Activated CD8-positive, alpha-beta memory T cell treated with anti-CD3 and anti-CD28 coated beads for 1 hour (primary cell): ENCODE measurements at regions not wholly inside any gene's neighbourhood (a gene's known extent, or its start where the extent isn't known, plus 50 kb on each side); places are given as distances from the start of the nearest gene placed in this dataset.

Source experiments
- DNase-seq, 2 donors: peaks; one replicate each; pipeline ENCODE4 v3.0.0-alpha.2; 2020; ENCODE audit warnings: low read depth in 1 of 2; ENCODE audit errors: extremely low read depth in 1 of 2

DNA sequence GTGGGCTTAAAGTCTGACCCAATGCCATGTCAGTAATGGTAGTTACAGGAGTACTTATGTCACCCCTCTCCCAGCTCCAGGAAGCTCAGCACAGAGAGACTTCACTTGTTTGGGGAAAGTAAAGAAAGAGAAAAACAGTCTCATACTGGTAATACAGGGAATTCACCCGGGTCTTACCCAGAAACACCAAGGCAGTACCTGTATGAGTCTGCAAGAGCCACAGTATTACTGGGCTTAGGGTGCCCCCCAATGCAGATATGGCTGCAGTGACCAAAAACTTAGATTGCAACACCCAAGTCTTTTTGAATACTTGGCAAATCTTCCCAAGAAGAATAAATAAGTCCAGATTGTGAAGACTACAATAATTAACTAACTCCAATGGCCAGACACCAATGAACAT, 622.1 kb downstream of the IGSF11 start:
- DNase-seq, result no peak

DNA sequence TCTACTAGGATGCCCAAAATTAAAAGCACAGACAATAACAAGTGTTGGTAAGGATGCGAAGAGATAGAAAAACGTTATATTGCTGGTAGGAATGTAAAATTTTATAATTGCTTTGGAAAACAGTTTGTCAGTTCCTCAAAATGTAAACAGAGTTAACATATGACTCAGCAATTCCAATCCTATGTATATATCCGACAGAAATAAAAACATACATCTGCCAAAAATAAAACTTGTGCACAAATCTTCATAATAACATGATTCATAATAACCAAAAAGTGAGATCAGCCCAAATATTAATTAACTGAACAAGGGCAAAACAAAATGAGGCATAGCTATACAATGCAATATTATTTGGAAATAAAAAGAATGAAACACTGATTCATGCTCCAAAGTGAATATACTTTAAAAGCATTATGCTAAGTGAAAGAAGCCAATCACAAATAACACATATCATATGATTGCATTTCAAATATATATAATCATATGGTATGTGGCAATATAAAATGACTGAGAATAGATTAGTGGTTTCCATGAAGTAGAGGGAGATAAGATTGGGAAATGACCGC, 609.3 kb downstream of the IGSF11 start:
- no peak for DNase-seq

DNA sequence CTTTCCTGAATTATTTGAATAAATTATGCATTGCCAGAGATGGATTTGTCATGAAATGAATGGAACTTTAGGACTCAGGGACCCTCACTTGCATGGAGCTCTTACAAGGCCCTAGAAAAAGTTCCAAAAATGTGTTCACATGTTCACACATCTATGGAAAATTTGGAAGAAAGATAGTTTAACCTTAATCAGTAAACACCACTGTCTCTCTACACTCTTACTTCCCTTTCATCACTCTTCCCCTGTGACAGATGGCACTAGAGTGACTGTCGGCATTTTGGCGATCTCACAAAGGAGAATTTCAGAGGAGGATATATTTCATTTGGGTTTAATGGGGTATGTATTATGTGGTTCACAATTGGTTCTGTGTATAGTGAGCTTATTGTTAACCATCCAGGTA, 600.8 kb downstream of the IGSF11 start:
- no peak for DNase-seq

DNA sequence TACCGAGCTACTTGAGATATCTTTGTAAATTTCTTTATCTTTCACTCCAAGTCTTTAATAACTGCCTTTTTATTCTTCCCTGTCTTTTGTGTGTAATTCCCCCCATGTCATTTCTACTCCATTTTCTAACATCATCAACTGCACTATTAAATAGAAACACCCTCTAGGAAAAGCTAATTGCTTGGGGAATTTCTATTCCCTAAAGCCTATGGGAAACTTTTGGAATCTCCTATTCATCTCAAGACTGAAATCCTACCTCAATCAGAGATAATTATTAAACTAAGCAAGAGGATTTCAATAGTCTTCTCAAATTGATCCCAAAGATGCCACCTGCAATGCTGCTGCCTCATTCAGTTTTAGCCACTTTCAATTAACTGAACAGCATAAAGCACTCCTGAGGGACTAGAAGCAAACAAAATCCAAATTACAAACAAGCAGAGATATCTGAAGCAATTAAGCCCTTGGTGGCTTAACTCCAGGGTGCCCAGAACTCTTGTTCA, 598.7 kb downstream of the IGSF11 start:
- DNase-seq, result no peak

DNA sequence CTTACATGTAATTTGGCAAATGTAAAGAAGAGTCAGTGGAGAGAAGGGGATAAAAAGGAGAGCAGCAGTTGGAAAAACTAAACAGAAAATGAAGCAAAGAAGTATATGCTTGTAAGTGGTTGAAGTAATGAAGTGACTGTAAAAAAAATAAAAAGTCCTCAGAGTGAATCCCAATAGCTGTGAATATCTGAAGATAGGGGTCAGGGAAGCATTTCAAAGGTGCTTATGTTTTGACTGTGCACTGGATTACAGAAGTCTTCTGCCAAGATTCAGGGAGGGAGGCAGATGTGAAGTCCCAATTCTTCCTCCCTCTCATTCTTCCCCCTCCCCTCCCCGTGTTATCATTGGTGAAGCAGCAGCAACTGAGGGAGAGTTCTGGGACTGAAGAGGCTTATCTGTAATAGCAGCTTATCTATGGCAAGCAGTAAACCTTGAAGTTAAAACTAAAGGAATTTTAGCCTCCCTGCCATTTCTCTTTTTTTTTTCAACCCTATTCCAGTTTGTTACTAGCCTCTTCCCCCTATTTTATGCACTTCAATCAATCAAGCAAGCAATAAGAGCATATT, 597.9 kb downstream of the IGSF11 start:
- DNase-seq, result no peak

DNA sequence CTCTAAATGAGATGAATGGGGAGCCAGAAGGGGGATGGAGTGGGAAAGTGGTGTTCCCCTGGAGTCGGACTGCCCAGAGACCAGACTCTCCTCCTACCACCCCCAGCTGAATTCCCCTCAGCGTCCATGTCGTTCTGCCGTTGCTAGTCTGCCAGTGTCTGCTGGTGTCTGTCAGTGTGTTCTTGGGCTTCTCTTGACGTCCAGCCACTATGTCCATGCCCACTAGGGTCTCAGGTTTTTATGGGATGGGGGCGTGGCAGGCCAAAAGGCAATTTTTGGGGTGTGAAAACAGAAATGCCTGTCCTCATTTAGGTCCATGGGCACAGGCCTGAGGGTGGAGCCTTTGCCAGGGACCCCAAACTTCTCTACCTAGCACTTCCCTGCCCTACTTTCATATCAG, 589.6 kb downstream of the IGSF11 start:
- no peak for DNase-seq

DNA sequence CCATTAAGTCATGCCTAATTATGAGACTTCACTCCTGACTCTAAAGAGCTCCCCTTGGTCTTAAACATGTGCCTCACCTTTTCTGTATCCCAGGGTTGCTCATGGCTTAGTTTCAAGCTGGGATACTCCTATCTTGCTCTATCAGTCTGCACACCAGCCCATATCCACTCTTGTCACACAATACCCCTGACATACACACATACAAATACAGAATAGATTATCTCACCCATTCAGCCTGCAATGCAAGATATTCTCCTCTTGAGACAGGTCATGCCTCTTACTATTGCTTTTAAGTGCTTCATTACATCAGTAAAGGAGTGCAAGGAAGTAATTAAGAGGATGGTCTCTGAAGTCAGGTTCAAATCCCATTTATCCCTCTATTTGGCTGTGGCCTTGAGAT, 587.3 kb downstream of the IGSF11 start:
- DNase-seq, result no peak

DNA sequence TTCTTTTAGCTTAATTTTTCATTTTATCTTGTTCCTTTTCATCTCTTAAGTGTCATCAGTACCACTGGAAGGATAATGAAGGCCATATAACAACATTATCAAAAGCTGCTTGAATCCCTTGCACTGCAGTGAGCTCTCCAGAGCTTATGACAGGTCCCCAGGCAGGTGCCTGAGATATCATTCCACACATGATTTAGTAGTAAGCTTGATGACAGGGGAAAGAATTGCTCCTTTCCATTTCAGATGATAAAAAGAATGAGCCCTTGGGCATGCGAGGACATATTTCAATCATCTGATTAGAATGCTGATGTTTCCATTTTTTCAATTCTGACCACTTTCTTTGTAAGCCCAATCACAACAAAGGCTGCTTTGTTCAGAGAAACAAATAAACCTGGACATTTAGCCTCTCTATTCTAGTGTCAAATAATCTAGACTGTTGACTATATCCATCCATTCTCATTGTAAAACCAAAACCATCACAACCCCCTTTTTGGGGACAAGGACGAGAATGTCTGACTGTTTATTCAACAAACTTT, 567.8 kb downstream of the IGSF11 start:
- no peak for DNase-seq

DNA sequence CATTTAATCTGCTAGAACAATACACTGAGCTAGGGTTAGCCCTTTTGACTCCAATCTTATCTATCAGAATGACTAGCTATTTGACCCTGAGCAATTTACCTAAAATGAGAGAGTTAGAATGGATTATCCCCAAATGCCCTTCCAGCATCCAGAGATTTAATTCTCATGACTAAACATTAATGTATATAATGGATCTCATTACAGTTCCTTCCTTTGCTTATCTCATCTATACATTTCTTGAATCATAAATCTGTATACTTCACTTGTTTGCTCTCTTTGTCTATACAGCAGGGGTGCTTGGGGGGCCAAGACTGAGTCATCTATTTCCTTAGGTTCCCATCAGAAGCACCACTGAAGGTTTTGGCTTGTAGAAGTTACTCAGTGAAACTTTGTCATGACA, 565.8 kb downstream of the IGSF11 start:
- no peak for DNase-seq

DNA sequence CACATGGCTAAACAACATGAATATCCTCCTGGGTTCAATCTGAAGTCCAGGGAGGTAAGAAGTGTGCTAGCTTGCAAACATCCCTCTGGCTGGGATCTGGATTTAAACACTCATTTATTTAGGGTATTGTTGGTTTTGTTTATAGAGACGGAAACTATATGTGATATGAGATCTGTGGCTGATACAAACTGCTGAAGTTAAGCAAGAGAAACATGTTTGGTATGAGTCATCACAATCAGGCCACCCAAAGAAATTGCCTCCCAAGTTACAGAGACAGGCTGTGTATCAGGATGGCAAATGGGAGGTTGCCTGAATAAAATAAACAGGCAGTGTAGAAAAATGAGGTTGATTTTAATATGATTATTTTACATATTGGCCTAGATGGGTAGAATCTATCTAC, 562.1 kb downstream of the IGSF11 start:
- DNase-seq, result no peak

DNA sequence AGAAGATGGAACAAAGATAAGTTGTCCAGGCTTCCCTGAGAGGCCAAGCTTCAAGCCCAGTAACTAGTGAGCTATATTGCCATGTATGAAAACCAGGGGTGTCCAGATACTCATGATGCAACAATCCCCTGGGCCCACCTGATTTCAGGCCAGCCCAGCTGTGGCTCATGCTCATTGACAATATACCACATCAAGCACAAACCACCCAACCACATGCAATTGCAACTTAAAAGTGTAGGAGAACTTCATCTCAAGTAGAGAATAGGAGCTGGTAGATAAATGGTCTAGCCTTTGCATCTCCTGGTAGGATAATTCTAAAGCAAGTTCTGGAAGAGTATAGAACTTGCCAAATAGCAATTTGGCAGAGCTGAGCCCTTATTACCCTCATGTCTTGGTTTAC, 561.3 kb downstream of the IGSF11 start:
- DNase-seq, result no peak

DNA sequence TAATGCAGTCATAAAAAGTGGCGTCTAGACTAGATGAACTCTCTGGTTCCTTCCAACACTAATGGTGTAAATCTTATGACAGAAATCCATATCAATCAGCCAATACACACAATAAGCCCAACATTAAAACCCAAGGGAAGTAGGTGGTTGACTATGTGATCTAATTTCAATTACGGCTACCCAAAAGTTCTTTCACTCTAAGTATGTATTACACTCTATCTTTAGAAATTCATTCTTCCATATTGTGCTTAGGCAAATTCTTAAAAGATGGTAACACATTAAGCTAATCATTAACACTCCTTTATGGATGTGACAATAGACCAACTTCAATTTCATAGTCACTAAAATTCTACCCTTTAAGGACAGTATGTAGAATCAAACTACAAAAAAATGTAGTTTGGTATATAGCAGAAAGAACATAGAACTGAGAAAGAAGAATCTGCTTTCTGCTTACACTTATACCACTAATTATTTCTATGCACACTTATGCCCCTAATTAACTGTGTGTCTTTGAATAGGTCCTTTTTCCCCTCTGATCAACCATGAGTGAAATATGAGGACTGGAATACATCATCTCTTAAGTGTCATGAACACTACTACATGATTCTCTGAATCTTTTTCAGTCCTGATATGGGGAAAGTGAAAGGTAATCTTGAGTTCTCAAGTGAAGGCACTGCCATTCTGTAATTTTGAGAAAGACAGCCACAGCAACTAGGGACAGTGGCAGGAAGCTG, 557.6 kb downstream of the IGSF11 start:
- DNase-seq, result no peak

DNA sequence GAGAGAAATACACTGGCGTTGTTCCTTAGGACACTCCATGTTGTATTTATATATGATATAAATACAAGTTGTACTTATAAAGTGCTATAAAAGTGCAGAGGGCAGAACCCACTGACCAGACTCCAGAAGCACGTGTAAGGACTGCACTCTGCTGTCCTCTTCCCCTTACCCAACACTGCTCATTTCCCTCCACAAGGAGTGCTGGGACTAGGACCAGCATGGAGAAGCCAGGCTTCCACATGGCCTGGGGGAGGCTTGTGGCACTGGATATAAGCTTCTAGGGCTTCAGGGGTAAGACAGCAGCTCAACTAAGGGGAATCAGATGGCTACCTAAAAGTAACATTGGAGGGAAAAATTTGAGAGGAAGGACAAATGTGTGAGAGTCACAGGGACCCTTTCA, 556.9 kb downstream of the IGSF11 start:
- no peak for DNase-seq

DNA sequence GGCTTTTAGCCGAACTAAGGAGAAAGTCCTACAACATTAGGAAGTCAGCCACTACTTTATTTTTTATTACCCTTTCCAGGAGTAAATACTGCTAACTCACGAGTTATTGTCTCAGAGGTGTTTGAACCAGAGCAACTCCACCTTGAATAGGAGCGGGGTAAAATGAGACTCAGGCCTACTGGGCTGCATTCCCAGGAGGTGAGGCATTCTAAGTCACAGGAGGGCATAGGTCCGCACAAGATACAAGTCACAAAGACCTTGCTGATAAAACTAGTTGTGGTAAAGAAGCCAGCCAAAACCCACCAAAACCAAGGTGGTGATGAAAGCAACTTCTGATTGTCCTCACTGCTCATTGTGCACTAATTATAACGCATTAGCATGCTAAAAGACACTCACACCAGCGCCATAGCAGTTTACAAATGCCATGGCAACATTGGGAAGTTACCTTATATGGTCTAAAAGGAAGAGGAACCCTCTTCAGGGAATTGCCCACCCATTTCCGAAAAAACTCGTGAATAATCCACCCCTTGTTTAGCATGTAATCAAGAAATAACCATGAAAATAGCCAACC, 555.9 kb downstream of the IGSF11 start:
- no peak for DNase-seq

DNA sequence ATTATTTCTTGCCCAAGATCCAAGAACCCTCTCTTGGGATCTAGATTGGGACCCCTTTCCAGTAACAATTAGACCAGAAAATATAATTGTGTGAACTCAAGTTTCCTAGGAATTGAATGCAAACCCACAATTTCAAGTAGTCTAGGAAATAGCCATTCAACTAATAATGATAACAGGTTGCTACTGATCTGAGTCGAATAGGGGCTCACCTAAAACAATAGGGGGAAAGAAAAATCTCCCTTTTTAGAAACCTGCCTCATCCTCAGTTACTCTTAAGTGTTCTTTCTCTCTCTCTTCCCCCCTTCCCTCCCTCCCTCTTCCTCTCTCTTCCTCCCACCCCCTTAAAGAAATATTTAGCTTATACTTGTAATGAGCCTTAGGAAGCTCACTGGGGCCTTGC, 555.3 kb downstream of the IGSF11 start:
- no peak for DNase-seq

DNA sequence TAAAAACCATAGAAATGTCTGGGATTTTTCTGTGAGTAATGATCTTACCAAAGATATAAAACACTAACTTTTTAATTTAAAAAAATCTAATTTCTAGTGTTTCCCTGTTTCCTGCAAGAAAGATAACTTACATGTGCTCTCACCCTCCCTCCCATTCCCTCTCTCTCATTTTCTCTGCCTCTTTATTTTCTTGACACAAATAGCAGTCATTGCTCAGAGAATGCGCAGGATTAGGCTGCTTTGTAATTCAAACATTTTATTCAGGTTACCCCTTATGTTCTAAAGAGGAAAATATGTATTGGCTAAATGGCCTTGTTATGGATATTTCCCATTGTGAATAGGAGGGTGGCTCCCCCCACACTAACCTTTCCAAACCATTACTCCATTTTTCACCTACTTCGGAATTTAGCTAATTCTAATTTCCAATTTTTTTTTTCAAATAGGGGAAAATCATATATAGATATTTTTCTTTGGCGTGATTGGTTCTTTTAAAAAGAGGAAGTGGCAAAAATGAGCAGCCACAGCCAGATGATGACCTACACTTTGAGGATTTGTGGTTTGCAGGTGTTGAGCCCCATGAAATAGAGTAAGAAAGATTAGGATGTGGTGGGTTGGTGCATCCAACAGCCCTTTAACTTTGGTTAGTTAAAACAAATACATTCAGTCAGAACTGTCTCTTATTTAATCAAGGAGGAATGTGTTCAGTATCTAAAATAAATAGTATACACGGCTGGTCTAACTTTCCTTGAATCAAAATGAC, 554.4 kb downstream of the IGSF11 start:
- DNase-seq, result no peak

DNA sequence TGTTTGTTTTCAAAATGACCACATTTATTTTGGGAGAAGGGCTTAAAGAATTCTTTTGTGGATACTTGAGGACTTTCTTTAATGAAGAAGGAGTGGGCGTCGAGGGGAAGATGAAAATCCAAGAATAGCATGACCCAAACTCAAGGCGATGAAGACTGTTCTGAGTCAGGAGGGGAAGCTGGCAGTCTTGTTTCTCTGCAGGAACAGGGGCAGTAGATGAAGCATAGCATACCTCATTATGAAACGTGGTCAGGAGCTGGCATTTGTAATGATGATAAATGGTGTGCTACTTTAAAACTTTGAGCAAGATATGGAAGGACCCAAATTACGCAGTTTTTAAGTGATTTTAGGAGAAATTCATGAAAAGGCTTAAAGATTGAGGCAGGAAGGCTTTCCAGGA, 549.0 kb downstream of the IGSF11 start:
- no peak for DNase-seq

DNA sequence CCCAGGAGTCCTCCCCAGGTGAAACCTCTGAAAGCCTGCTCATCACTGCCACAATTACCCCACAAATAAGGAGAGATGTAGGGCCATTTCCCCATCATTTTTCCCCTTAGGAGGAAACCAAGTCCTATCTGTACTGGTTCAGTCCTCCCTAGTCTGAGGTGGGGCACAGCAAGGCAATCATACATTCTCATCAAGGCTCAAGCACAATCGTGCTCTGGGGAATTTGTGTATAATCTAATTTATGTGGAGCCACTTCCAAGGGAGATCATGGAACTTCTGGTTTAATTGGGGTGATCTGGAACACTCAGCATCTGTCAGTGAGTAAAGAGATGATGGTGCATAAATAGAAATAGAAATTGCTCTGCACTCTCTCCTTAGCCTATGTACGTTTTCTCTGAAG, 546.9 kb downstream of the IGSF11 start:
- DNase-seq, result no peak

DNA sequence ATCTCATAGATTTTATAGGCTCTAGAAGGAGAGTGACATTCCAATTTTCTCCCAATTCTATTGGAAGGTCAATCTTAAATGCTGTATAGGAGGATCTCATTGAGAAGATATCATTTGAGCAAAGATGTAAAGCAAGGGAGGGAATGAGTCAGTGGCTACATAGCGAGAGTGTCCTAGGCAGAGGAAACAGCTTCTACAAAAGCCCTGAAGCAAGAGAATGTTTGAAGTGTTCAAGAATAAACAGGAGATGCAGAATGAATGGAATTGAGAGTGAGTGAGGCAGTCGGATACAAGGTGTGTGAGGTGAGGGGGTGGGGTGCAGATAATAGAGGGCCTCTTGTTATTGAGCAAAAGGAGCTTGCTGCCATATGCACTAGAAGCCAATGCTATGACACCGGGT, 545.9 kb downstream of the IGSF11 start:
- no peak for DNase-seq

DNA sequence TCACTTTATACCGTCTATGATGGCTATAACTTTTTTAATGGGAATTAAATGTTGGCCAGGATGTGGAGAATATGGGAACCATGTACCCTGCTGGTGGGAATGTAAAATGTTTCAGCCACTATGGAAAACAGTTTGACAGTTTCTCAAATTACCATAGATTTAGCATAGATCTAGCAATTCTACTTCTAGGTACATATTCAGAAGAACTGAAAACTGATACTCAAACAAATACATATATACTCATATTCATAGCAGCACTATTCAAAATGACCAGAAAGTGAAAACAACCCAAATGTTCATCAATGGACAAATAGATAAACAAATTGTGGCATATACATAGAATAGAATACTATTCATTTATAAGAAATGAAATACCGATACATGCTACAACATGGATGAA, 539.4 kb downstream of the IGSF11 start:
- DNase-seq, result no peak

DNA sequence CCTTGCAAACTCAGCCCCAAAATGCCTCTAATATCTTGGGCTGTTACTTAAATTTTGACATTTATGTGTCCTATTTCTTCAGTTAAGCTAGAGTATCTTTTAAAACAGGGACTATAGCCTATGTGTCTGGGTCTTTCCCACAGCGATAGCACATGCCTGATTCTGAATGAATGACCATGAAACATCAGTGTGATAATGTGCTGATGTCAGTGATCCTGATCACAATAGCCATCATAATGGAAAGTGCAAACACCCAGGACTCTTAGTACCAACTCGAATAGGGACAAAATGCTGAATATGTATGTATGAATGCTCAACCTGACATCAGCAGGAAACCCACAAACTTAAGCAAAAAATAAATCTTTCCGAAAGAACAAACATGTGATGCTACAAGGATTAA, 537.4 kb downstream of the IGSF11 start:
- no peak for DNase-seq
